H1 (cell line): ENCODE measurements at regions not wholly inside any gene's neighbourhood (a gene's known extent, or its start where the extent isn't known, plus 50 kb on each side); places are given as distances from the start of the nearest gene placed in this dataset.

Source experiments
- GABPA ChIP-seq: IDR thresholded peaks from 2 replicates; pipeline ENCODE4 v1.6.1; 2011; ENCODE audit warnings: mild to moderate bottlenecking, low read length, moderate library complexity, borderline replicate concordance; ENCODE audit not compliant: insufficient read depth
- SIRT6 ChIP-seq: IDR thresholded peaks from one replicate; pipeline ENCODE4 v1.7.1; 2012; ENCODE audit warnings: low read length, inconsistent platforms

DNA sequence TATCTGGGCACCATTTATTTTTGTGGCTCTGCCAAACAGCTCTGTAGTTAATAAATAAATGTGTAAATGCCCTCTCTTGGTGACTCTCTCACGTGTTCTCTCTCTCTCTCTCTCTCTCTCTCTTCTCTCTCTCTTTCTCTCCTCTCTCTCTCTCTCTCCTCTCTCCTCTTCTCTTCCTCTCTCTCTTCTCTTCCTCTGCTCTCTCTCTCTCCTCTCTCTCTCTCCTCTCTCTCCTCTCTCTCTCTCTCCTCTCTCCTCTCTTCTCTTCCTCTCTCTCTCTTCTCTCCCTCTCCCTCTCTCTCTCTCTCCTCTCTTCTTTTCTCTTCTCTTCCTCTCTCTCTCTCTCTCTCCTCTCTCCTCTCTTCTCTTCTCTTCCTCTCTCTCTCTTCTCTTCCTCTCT is 145.8 kb upstream of the TMEM72 start (continued):
- TF ChIP-seq GABPA (no peak), SIRT6 (no peak)
